HG02798 (cell line): ENCODE measurements at regions not wholly inside any gene's neighbourhood (a gene's known extent, or its start where the extent isn't known, plus 50 kb on each side); places are given as distances from the start of the nearest gene placed in this dataset.
"Not testable (repeated sequence)": the region's sequence is repeated elsewhere in the genome, so short reads cannot be mapped to it uniquely, and the experiment has no call there.

Source experiments
- ATAC-seq: cut with Tn5 transposase; IDR thresholded peaks from one replicate; pipeline ENCODE4 v1.9.1; 2021; ENCODE audit warnings: mild to moderate bottlenecking; ENCODE audit not compliant: unreplicated experiment, poor library complexity

DNA sequence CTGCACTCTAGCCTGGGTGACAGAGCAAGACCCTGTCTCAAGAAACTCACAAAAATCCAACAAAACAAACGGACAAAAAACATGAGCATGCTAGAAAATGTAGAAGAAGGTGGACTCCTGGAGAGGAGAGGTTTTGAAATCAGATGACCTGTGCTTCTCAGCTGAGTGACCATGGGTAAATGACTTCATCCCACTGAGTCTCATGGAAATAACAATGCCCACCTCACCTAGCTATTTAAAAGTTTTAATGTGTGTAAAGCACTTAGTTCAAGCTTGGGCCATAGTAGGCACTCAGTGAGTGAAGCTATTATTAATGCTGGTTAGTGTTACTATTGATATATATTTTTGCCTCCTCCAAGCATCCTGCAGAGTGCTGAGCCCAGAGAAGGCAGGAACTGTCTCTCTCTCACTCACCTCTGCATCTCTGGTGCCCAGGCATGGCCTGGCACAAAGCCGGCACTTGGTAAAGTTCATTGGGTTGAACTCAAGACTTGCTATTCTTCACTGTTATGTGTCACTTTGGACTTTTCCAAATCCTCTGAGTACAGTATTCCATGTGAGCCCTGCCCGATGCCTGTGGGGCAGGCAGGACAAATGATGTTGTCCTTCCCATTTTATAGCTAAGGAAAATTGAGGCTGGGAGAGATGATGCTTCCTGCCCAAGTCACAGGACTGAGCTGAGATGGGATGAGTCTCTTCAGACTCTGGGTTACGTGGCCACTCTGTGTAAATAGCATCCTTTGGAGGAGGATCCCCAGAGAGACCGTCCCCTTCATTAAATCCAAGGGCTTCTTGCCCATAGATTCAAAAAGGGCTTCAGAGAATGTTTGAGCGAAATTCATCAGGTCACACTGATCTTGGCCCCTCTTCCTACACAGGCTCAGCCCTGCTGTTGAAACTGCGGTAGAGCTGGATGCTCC is 81.4 kb upstream of the EMX2 start:
- ATAC-seq, result no peak

DNA sequence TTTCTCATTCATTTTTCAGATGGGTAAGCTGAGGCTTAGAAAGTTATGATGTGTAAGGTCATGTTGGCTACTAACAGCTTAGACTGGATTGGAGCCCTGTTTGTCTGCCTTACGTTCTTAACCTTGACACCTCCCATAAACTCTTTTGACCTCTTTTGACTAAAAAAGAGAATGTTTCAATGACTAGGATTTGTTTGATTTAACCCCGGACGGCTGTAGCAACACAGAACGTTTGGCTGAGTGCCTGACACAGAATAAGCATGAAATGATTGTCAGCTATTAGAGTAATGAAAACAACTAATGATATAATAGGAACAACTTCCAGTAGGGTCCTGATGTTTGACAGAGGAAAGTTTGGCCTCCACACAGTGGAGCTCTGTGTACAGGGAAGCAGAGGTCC is 83.3 kb upstream of the PDZD8 start:
- no peak for ATAC-seq

DNA sequence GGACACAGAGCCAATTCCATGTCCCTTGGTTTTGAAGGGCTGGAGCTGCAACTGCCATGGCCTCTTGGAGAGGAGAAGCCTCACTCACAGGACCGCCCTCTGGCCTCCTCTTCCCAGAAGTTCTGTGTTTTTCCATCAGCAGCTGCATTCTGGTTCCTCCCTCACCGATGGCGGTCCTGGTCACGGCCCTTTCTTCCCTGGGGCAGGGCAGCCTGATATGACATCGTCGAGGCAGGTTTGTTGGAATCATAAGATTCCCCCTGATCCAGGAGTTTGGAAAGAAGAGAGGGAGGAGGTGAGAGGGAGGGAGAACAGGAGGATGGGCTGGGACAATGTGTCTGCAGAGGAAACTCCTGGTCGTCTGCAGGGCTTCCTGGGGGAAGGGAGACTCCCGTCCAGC is 82.7 kb upstream of the PDZD8 start:
- ATAC-seq, result no peak

DNA sequence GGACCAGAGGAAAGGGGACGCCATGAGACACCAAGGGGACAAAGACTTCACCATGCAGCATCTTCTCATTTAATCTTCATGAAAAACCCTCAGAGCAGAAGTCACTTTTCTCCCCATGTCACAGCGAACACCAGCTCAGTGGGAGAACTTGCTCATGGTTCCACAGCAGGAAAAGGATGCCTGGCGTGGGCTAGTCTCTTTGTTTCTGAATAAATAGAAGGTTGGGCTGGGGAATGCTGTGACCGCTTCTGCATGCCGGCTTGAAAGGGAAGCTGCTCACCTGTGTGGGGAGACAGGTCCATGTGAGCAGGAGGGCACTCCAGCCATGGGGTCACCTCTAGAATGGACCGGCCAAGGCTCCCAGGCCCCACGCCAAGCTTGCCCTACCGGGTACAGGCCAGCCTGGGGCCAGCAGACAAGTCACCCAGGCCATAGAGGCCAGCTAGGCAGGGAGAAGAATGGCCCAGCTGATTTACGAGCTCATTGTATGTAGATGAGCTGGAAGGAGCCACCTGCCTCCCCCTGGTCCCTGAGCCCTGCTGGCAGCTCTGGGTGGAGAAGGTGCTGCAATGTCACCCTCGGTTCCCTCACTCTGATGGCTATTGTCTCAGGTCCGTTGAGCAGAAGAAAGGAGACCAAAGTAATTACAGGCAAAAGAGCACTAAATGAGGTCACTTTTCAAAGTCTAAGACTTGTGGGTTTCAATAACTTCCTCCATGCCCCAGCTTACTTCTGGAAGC is 82.0 kb upstream of the PDZD8 start:
- no peak for ATAC-seq

DNA sequence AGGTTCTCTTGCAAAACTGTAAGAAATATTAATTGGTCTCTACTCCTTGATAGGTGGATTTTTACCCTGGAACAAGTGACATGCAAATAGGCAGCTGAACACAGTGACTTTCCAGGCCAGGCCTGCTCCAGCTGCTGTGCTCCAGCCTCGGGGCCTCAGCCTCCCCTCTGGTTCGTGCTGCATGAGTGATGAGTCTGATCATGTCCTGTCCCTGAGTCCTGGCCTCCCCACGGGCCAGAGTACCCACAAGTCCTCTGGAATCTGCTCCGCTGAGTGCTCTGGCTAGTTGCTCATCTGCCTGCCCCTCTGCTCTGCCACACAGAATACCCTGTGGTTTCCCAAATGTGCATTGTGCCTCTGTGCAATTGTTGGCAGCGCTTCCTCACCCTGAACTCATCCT is 80.1 kb upstream of the PDZD8 start:
- ATAC-seq, result no peak

DNA sequence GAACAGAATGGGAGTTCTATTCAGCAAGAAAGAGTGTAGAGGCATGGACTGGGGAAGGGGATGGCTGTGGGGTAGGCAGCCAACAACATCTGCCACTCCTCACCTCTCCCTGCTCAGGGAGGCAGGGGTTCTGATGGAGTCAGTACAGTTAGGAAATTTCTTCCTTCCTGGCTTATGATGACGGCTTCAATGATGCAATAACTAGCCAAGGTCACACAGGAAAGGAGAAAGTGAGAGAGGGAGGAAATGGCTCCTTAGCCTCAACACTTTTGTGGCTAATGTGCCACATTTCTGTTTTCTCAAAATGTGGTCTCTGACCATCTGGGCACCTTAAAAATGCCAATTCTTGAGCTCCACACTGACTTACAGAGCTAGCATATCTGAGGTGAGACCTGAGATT is 79.3 kb upstream of the PDZD8 start:
- ATAC-seq, result no peak

DNA sequence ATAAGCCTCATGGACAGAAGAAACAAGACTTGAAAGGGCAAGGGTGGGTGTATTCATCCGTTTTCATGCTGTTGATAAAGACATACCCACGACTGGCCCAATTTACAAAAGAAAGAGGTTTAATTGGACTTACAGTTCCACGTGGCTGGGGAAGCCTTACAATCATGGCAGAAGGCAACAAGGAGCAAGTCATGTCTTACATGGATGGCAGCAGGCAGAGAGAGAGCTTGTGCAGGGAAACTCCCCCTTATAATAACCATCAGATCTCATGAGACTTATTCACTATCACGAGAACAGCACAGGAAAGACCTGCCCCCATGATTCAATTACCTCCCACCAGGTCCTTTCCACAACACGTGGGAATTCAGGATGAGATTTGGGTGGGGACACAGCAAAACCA is 78.2 kb upstream of the PDZD8 start:
- ATAC-seq, result not testable (repeated sequence)

DNA sequence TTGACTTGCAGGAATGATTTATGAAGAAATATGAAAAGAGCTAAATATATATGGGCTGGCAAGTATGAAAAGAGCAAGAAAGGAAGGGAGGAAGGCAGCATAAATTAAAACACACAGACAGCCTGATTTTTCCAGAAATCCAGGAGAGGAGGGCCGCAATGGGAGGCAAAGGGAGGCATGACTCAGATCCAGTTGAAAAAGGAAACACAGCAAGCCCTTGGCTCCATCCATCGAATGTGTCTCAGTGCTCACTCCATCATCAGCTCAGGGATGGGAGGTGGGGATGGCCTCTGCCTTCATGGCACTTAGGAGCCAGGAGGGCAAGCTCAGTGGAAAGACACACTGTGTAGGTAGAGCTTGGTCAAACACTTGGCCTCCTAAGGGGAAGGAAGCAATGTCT is 75.7 kb upstream of the PDZD8 start:
- ATAC-seq, result no peak

DNA sequence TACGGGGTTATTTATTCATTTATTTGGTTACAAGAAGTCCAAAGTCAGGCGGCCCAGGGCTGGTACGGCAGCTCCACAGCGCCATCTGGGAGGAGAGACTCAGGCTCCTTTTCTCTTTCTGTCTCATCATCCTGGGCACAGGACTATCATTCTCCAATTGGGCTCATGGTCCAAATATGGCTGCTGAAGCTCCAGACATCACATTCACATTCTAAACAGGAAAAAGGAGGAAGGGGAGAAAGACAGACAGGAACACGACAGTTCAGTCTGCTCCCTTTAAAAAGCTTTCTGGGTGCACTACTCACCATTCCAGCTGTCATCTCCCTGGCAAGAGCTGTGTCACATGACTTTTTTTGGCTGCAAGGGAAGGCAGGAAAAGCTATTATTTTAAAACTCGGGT is 74.4 kb upstream of the PDZD8 start:
- ATAC-seq, result no peak

DNA sequence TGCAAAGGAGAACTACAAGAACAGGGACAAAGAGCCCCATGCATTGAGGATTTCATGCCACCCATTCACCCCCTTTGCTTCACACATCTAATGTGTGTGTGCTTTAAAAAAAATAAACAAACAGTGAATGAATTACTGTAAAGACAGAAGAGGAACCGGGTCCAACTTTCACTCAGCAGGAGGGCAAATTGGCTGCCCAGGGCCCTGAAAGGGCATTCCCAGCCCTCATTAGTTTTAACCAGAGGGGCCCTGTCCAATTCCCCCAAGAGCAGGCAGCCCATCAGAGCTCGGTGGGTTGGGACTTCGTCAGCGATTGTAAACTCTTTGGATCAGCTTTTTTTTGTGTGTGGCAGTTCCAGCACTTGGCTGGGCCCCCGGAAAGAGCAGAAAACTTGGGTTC is 73.6 kb upstream of the PDZD8 start:
- ATAC-seq, result no peak

DNA sequence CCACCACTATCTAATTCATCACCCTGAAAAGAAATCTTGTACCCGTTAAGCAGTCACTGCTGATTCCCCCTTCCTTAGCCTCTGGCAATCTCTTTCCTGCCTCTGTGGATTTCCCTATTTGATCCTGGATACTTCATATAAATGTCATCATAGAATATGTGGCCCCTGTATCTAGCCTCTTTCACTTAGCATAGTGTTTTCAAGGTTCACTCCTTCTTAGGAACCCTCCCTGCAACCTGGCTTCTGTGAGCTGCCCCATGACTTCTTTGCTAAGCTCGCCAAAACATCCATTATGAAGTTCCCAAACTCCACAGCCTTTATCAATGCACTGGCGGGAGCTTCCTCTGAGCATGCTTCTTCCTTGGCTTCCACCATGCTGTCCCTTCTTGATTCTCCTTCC is 70.8 kb upstream of the PDZD8 start:
- ATAC-seq, result no peak

DNA sequence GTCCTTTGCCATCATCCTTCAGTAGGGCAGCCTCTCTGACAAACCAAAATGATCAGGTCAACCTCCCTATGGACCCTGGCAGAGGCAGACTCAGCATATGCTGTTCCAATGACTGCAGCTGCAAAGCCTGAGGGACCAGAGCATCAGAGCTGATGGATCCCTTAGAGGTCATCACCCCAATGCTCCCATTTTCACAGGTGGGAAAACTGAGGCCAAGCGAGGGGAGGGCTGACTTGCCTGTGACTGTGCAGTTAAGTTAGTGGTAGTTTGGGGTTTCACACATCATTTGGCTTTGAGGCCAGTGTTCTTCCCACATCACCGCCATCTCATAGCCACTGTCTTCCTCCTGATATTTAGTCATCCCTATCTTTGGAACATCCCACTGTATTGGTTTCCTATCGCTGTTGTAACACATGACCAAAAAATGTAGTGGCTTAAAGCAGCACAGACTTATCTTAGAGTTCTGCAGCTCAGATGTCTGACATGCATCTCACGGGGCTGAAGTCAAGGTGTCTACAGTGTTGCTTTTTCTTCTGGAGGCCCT is 69.3 kb upstream of the PDZD8 start:
- no peak for ATAC-seq

DNA sequence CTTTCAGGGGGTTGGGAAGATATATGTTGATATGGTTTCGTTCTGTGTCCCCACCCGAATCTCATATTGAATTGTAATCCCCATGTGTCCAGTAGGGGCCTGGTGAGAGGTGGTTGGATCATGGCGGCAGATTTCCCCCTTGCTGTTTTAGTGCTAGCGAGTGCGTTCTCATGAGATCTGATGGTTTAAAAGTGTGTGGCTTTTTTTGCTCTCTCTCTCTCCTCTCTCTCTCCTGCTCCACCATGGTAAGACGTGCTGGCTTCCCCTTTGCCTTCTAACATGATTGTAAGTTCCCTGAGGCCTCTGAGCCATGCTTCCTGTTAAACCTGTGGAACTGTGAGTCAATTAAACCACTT is 68.4 kb upstream of the PDZD8 start:
- no peak for ATAC-seq

DNA sequence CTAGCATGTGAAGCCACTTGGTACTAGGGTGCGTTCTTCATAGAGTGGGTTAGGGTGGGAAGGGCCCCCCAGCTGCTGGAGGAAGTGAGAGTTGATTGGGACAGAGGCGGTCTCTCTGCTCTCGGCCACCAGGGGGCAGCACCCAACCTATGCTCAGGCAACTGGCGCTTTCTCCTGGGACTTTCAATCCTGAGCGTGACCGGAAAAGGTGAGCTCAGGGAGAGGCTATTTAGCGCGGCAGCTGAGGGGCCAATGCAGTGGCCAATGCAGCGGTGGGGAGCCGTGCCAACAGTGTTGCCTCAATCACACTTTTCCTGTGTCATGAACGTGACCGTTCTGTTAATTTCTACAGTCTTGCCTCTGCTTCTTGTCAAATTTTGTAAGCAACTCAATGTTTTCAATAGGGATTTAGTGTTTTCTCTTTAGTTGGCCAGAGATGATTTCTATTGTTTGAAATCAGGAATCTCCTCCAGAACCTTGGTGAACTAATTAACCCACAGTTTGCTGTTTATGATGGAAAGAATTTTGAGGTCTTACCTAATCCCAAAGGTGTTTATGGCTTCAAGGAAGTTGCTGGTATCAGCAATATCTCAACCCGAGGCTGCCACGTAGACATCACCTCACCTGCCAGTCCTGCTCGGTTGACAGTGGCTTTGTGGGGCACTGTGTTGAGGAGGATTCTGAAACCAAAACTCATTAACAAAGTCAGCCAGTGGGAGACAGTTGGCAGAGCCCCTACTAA is 67.9 kb upstream of the PDZD8 start:
- peak; percentile 86 for ATAC-seq

DNA sequence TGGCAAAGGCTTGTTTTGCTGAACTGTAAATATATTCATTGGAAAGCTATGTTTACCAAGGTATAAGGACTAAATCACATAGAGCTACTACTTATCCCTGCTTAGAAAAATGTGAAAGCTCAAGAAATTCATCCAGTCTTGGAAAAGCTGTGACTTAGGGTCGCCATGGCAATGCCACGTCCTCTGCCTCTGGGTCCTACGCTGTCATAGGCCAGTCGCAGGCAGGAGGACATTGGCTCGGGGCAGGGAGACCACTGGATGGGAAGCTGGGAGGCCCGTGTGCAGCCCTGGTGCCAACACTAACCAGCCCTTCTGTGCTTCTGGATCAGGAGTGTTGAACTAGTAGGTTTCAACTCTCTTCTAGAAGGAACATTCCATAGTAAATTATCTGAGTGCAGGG is 67.3 kb upstream of the PDZD8 start:
- no peak for ATAC-seq

DNA sequence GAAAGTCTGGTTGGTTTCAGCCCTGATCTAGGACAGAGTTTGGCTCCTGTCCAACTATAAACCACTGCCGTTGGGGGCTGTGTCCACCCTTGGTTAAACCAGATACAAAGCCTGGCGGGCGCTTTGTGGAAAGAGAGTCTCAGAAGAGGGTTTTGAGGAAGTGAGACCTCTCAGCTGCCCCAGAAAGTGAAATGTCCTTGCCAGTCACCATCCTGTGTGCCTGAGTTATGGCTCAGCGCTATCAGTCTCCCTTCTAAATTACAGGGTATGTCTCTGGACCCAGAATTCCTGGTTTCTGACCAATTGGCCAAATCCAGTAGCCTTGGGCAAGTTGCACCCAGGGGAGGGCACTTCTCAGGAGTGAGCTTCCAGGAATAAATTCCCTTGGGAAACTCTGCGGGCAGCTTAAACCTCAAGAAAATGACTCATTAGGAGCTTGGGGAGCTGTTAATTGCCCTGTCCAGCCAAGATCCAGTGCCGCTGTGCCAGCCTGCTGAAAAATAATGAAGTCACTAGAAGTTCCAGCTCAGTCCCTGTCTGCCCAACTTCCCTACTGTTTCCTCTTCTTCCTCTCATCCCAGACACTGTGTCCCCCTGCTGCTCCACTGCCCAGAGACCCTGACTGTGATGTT is 66.7 kb upstream of the PDZD8 start:
- peak; percentile 59 for ATAC-seq

DNA sequence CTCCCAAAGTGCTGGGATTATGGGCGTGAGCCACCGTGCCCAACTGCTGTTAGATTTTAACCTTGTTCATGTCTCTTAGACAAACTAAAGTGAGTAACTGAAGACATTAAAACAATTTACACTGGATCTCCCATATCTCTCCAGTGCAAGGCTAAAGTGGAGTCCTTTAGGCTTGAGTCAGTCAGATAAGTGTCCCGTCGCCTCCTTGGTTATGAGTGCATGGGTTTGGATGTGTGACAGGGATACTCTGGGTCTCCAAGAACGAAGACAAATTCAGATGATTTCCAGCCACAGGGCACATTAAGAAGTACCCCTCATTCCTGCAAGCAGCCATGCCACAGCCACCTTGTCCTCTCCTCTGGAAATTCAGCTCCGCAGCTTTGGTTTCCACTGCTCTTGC is 66.1 kb upstream of the PDZD8 start:
- no peak for ATAC-seq

DNA sequence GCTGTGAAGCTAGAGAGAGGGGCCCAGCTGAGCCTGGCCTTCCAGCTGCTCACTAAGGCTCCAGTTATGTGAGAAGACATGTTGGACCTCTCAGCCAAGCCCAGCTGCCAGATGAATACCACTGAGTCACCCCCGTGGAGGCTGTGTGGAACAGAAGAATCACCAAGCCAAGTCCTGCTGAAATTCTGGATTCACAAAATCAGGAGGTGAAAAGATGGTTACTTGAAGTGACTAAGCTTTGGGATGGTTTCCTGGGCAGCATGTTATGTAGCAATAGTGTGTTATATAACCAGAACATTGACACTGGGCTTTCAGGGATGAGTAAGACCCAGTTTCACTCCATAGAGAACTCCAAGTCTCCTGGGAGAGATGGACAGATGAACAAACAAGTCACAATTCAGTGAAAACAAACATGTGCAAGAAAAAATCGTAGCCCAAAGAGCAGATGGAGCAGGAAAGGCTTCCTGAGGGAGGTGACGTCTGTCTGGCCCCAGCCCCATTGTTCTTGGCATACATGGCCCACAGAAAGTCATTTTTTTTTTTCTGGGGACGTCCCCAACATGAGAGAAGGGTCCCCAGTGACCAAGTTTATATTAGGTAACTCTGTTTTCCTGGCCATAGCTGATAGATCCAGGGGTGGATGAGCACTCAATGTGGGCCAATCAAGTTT is 64.1 kb upstream of the PDZD8 start:
- ATAC-seq, result no peak

DNA sequence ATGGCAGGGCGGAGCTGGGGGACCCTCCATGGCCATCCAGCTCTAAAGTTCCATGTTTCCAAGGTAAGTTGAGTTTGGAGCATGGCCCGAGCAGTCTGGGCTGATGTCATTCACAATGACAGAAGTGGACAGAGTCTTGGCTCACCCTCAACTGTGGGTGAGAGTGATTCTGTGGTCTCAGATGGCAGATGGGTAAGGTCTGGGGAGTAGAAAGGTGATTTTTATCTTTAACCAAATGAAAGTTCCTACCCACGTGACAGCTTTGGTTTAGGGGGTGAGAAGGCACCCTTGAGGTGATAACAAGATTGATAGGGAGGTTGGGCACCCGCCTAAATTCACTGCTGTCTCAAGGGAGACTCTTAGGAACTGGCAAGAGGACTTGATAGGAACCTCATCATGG is 57.6 kb upstream of the PDZD8 start:
- peak; percentile 49 for ATAC-seq

DNA sequence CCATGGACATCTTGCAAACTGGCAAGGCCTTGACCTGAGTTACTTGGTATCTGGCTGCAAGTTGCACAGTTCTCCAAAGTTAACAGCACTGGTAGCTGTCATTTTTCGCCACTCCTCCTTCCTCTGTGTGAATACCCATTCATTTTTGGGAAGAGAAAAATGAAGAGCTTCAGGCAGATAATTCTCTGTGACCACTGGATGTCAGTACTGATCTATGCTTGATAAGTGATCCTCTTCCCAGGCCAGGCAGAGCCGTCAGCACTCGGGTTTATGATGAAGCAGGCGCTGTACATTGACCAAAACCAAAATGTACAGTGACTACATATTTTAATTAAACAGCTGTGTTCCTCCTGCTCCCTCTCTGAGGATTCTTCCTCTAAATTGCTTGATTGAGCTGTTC is 55.9 kb upstream of the PDZD8 start:
- no peak for ATAC-seq
